ENCODE measurements at regions not wholly inside any gene's neighbourhood (a gene's known extent, or its start where the extent isn't known, plus 50 kb on each side); places are given as distances from the start of the nearest gene placed in this dataset.
"Not testable (repeated sequence)": the region's sequence is repeated elsewhere in the genome, so short reads cannot be mapped to it uniquely, and the experiment has no call there.

DNA sequence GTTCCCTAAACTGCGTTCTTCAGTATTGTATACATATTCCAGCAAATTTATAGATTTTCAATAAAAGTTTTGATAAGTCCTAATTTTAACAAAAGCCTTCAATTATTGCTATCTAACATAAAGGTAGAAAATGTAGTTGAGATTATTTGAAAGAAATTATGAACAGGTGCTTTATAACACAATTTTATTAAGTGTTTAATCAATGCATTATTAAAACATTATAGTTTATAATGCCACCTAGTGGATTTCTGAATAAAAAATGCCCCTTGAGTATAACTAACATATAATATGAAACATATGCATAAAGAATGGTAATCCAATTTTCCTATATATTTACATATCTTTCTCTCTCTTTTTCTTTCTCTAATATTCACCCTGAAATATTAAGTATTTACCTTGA is 515.3 kb downstream of the SLC6A15 start:
- DNase-seq (ENCODE audit: low spot score), result no peak

- DNase-seq (ENCODE audit: low spot score), result not testable (repeated sequence)
Observed at GRCh38 chr12:84391176-84391575, 521.4 kb downstream of the SLC6A15 start.

GRCh38 chr12:84384384-84384783 is 528.2 kb downstream of the SLC6A15 start:
- DNase-seq (ENCODE audit: low spot score), result no peak

GRCh38 chr12:84382486-84382885 is 530.1 kb downstream of the SLC6A15 start:
- DNase-seq (ENCODE audit: low spot score), result peak; percentile 2

DNA sequence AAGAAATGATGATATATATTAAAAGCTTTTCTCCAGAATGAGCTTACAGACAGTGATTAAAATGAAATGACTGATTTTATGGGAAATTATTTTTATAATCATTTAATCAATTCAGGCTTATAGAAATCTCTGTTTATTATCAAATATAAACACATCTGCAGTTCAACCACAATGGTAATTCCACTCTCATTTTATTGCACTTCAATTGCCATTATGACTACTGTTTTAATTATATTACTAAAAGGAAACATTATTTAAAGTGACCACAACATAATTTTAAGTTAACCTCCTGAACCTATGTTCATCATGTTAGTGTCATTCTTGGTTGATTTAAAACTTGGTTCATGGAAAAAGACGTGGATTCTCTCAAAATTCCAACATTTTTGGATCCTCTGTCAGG is 536.3 kb downstream of the SLC6A15 start:
- no peak for DNase-seq (ENCODE audit: low spot score)

DNA sequence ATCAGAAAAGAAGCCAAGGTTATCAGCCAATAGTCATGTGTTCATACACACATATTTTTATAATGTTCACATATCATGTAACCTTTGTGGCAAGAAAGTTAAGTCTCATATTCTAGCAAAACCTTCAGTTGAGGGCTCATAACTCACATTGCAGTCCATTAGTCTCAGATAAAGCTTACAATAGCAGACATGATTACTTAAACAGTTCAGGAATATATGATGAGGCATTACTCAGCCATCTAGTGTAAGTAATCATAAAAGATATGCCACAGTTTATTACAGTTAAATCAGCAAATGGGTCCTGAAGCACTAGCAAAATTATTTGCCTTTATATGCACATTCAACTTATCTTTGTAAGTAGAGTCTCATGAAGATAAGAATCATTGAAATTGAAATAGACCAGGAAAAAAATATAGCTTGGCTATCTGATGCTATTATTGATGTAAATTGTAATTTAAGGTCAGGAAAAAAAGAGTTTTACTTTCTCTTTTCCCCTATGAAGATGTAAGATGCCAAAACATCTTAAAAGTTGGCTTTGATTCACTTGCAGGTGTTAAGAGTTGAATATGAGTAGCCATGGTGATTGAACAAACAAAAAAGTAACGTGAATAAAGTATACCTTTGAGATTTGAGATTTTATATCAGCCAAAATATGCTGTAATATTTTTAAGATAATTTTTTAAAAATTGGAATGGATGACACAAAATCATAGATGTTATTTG is 537.0 kb downstream of the SLC6A15 start:
- DNase-seq (ENCODE audit: low spot score), result no peak

- no peak for DNase-seq (ENCODE audit: low spot score)
Observed at GRCh38 chr12:84362552-84362897, 550.1 kb downstream of the SLC6A15 start.

DNA sequence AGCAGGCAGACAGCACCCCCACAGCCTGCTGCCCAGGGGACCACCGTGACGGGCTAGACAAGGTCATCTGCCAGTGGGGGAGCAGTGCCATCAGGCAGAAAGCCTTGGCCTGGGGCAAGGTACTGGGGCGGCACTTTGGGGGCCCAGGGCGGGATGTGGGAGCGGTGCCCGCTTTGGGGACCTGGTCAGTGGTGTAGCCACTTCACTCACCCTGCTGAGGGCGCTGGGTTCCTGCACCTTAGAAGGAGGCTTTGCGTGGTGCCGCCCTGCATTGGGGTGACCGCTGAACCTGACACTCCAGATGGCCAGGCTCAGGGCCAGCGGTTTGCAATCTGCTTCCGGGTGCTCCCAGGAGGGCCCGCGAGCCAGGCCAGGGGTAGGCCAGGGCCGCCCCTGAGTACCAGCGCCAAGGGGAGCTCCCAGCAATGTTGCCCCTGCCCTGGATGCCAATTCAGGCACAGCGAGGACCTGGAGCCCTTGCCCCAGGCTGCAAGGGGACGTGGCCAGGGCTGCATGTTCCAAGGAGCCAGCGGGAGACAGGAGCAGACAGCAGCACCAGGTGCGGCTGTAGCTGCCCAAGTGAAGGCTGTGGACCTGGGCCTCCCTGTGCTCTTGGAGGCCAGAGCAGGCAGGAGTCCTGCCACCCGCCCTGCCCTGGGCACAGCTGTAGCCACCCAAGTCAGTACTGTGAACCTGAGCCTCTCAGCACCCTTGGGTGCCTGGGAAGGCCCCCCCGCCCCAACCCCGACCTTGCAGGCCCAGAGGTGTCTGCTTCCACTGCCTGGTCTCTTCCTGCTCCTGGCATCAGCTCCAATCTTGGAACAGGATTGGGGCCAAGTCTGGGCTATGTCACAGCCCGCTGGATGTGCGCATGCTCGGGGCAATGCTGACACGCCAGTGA is 550.7 kb downstream of the SLC6A15 start:
- no peak for DNase-seq (ENCODE audit: low spot score)

DNA sequence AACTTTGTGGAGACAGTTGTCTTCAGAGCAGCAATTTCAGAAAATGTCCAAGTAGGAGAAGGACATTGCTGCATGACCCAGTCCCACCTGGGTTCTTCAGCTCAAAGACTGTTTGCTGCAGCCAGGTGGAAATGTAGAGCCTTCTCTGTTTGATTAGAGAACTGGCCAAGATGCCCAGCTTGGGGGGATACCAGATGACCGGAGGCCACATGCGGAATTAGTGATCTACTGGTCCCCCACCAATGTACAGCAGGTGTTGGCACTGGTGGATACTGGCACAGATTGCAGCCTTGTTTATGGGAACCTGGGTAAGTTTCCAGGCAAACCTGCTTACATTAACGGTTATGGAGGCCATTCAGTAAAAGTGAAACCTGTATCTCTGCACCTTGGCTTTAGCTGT is 555.3 kb downstream of the SLC6A15 start:
- DNase-seq (ENCODE audit: low spot score), result no peak

DNA sequence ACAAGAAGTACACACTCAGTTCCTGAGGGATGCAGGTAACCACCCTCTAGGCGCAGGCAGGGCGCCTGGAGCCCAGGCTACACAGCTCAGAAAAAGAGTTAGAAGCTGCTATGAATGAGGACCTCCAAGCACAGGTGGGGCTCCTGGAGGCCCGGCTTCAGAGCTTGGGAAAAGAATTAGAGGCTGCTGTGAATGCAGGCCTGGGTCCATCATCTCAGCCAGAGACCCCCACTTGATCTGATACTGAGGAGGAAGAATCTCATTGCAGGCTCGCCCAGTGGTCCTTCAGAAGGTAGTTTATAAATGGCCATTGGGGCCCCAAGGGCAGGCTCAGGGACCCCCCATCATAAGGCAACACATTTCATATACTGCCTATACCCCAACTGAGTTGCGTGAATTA is 556.4 kb downstream of the SLC6A15 start:
- DNase-seq (ENCODE audit: low spot score), result no peak

DNA sequence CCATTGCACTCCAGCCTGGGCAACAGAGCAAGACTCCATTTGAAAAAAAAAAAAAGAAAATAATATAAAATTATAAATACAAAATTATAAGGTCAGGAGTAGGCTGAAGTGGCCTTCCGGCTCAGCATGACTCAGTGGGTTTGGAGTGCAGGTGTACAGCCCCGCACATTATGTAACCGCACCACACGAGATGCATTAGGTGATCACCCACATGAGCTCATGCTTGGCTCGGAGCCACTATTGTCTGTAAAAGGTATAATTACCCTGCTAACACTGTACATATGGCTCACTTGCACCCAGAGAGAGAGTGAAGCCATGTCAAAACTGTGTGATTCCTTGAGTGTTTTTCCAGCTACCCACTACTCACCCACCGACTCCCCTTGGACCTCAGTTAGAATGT is 557.0 kb downstream of the SLC6A15 start:
- no peak for DNase-seq (ENCODE audit: low spot score)

DNA sequence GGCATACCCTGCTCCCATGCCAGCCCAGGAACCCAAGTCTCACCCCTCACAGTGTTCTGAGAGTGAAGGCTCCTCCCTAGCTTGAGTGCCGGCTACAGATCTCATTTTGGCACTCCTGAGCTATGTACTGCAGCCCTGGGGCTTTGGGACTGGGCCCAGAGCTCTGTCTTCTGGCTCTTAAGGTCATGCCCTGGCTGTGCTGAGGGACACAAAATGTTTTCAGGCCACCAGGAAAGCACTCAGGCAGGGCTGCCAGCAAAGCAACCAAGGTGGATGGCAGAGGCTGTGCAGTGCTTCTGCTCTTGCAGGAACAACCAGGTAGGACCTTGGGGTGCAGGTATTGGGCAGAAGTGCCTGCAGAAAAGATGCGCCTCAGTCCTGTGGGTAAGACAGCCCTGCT is 564.0 kb downstream of the SLC6A15 start:
- no peak for DNase-seq (ENCODE audit: low spot score)

- DNase-seq (ENCODE audit: low spot score), result no peak
Observed at GRCh38 chr12:84341467-84342193, 571.0 kb downstream of the SLC6A15 start.

GRCh38 chr12:84336231-84336630 is 576.4 kb downstream of the SLC6A15 start:
- DNase-seq (ENCODE audit: low spot score), result no peak

DNA sequence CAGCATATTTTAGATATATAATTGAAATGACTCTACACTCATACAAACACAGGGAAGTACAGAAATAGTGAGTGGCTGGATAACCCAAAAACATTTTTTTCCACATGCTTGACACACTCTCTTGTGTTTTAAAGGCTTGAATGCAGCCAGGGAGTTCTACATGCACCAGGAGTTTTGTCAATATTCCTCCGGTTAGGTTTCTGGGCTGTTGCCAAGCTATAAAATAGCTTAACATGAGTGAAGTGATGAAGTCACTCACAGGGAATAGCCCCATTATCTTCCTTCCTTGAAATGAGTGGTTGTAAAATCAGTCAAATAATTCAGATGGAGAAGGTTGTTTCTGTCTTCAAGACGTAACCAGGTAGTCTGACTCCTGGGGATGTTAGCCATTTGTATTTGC is 582.7 kb downstream of the SLC6A15 start:
- DNase-seq (ENCODE audit: low spot score), result no peak

GRCh38 chr12:84315926-84316325 is 596.7 kb downstream of the SLC6A15 start:
- DNase-seq (ENCODE audit: low spot score), result no peak

GRCh38 chr12:84313323-84313675 is 599.3 kb downstream of the SLC6A15 start:
- no peak for DNase-seq (ENCODE audit: low spot score)

- DNase-seq (ENCODE audit: low spot score), result no peak
Observed at GRCh38 chr12:84308211-84308610, 604.4 kb downstream of the SLC6A15 start.

DNA sequence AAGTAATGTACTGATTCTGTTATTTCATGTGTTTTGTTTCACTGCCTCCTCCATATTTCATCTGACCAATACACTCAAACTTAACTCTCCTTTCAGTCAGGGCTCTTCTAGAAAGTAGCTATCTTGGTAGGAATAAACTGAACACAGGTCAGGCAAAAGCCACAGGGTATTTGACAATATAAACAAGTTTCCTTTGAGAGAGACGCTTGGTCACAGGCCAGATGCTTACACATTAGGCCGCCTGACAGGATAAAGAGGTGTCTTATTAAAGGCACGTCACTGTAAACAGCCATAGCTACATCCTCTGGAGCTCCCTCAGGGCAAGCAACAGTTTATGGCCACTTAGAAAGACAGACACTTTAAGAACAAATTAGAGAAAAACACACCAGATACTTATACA is 607.5 kb downstream of the SLC6A15 start:
- no peak for DNase-seq (ENCODE audit: low spot score)

DNA sequence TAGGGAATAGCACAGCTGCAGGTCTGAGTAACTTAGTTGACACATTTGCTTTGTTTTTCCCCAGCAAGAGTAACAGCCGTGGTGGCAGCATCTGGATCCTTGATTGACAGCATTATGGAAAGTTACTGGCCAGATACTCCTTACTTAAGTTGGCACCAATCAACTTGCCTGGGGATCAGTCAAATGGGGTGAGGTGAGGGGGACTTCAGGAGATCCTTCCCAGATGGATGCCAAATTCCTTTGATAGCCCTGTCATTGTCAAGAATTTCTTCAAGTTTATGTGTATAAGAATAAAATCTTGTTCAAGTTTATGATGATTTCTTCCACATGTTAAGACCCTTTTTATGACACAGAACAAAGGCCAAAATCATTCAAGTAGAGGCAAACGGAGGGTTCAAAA is 618.4 kb downstream of the SLC6A15 start:
- DNase-seq (ENCODE audit: low spot score), result no peak

DNA sequence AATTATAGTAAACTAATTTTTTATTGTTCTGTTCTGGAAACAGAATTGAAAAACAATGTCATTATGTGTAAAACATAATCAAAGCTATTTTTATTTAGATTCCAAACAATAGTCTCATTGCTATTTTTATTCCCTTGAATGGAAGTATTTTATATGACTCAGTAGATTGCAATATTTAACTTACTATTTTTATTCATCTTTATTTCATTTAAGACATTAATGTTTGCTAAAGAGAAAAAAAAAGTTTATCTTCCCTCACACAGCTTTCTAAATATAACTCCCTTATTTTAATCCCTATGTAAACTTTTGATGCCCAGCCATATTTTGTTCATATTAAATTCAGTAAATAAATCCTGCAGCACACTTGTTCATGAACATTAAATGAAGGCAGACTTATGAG is 622.4 kb downstream of the SLC6A15 start:
- no peak for DNase-seq (ENCODE audit: low spot score)

GRCh38 chr12:84277986-84278385 is 634.6 kb downstream of the SLC6A15 start:
- DNase-seq (ENCODE audit: low spot score), result no peak

- DNase-seq (ENCODE audit: low spot score), result no peak
Observed at GRCh38 chr12:84276215-84276614, 636.4 kb downstream of the SLC6A15 start.
